ENCODE measurements at regions not wholly inside any gene's neighbourhood (a gene's known extent, or its start where the extent isn't known, plus 50 kb on each side); places are given as distances from the start of the nearest gene placed in this dataset.

GRCh38 chr2:145033438-145033837 lies 513.5 kb upstream of the ZEB2 start:
- no peak for DNase-seq

DNA sequence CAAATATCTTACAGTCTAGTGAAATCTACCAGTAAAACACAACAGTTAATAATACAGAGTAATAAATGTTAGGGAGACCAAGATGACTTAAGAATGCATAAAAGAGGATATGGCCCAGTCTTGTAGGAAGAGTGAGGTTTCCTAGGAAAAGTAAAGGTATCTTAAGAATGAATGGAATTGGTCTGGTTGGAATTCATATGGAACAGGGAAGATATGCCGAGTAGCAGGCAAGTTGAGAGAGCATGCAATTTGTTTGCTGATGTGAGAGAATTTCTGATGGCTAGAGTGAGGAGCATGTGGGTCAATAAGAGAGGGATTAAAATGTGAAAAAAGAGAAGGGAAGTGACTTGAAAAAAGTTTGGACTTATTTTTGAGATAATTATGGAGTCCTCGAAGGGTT lies 512.9 kb upstream of the ZEB2 start:
- DNase-seq, result no peak

- no peak for DNase-seq
Measured at GRCh38 chr2:145029873-145030272, 510.0 kb upstream of the ZEB2 start.

DNA sequence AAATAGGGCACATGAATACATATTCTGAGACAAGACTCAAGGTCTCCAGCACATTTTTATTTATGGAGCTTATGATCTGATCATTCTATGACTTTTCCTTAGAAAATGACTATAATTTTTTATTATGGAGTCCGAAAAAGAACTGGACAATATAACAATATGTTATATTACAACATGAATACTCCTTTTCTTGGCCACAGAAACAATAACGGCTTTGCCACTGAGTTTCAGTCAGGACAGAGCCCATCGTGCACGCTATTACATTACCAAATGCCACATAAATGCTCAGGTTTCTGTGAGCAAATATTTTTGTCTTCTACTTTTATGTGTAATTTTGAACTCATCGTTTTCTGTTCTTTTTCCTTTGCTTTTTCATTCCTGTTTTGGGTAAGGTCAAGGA lies 509.2 kb upstream of the ZEB2 start:
- DNase-seq, result no peak

DNA sequence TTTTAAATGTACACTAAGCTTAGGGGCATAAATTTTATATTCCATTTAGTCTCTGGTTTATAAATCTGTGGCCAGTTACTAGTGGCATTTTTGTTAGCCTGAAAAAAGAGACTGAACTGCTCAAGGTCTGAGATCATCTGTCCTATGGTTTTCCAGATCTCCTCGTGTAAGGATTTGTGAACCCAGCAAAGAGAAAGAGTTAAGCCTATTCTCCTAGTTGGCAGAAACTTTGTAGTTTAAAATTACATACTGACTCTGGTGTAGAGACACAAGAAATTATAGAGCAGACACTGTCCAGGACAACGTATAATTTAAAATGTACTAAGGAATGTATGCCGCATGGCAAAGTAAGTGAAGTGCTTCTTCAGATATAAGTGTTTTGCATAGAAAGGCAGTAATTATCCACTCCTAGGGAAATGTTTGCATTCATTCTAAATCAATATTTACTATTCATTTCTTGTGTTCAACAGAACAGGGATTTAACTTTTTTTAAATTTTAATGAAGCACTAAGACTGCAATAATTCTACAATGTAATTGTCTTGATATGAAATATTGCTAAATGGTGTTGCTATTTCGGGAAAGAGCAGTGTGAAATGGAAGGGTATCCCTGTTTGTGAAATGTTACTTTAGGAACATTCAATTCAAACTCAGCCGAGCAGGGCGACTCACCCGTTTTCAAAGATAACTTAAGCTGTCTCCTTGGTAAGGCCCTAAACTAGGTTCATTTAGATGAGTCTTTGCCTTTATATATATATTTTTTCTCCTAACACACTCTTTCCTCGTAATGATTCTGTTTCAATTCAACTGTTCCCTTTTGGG lies 508.4 kb upstream of the ZEB2 start:
- no peak for DNase-seq

DNA sequence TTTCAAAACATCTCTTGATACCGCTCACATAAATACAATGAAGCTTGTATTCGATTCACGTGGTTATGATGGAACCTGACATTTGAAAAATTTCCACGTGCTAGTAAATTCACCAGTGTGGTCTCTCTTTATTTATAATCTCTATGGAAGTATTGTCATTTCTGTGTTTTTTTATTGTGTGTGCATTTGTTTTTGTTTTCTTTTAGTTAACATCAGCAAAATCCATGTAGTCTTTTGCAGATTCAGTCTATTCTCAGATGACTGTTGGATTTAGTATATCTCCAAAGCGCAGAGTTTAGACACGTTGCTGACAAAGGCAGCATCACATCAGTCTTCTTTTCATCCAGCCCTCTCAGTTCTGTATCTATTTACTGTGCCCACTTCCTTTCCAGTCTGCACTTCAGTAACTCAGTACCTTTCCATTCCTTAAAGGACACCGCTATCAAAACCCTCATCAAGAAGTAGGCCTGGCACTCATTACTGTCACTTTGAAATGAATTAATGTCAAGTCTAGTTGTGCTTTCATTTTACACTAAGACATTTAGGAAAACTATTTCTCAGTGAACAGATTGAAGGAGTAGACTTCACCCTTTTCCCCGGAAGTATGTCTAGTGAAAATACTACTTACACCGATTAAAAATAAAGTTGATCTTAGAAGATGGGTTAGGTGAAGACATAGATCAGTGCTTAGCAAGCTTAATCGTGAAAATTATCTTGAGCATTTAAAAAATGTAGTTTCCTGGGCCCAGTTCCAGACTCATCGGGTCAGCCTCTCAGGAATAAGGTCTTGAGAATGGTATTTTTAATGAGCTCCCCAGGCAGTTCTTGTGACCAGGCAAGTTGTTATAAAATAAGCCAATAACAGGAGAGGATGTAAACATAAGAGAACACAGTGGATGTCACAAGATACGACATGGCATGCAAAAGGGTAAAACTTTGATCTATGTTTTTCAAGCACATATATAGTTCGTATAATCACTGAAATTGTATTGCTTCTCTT lies 506.8 kb upstream of the ZEB2 start:
- DNase-seq, result no peak

- no peak for DNase-seq
Measured at GRCh38 chr2:145025382-145025781, 505.5 kb upstream of the ZEB2 start.

GRCh38 chr2:145023334-145023934 lies 503.5 kb upstream of the ZEB2 start:
- no peak for DNase-seq

DNA sequence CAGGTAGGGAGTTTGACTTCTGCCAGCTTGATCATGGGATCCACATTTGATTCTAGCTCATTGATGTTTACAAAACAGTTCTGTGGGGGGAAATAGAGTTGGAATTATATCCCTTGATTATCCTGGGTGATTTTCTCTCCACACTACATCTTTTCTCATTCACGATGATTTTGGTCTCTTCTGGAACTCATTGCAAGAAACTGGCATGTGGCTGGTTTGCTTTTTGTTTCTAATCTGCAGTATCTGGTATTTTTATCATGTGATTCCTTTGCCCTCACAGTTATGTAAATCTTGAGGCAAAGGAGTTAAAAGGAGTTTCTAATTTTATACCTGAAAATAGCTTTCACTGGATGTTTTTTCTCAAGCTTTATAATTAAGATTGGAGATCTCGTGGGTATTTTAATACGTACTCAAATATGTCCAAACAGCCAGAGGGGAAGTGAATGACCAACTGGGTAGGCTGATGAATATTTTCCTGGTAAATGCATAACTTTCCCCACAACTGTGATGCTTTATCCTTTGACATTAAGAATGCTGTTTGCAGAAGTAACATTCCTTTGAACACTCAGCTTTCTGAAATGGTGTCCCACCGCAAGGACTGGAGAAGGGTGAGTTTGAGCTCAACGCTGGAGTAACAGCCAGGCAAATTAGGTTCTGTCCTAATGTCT lies 502.9 kb upstream of the ZEB2 start:
- DNase-seq, result no peak

GRCh38 chr2:145021962-145022665 lies 502.2 kb upstream of the ZEB2 start:
- DNase-seq, result no peak

GRCh38 chr2:145020694-145021093 lies 500.8 kb upstream of the ZEB2 start:
- no peak for DNase-seq

- no peak for DNase-seq
Measured at GRCh38 chr2:145020139-145020538, 500.2 kb upstream of the ZEB2 start.

GRCh38 chr2:145018502-145018901 lies 498.6 kb upstream of the ZEB2 start:
- DNase-seq, result no peak

- no peak for DNase-seq
Measured at GRCh38 chr2:145017149-145017548, 497.2 kb upstream of the ZEB2 start.

- DNase-seq, result no peak
Measured at GRCh38 chr2:145016711-145017110, 496.8 kb upstream of the ZEB2 start.

GRCh38 chr2:145015561-145015960 lies 495.6 kb upstream of the ZEB2 start:
- no peak for DNase-seq

- no peak for DNase-seq
Measured at GRCh38 chr2:145012806-145013205, 492.9 kb upstream of the ZEB2 start.

DNA sequence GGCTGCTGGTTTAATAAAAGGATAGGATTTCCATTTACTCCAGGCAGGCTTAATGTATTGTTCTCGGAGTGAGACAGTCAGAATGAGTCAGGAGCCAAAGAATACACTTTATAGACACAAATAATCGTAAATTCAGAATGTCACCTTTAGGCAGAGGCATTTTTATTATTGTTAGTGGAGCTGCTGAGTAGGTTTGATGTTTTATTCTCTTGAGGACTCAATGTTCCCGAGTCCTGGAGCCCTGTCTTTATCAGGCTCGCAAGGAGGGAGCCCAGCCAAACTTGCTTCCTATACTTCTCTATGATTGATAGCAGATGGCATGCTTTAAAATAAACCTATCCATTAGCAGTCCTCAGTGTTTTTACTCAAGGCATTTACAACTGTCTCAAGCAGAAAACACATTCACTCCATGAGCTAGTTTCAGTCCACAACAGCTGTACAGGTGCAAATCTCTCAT lies 492.3 kb upstream of the ZEB2 start:
- DNase-seq, result no peak

DNA sequence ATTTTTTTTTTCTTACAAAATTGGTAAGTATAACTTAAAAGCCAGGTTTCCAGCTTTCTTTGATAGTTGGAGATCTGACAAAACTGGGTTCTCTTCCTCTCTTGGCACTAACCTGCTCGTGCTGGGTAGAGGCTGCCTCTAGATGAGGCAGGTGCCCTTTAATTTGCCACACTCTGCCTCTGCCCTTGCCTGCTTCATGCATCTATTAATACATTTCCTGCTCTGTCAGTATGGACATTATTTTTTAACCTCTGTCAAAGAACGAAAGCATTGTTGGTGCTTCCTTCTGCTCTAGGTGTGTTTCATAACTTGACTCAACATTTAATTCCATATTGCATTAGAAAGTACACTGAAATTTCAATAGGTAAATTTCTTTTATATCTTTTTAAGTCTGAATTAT lies 490.7 kb upstream of the ZEB2 start:
- no peak for DNase-seq

- no peak for DNase-seq
Measured at GRCh38 chr2:145007960-145008263, 488.0 kb upstream of the ZEB2 start.

DNA sequence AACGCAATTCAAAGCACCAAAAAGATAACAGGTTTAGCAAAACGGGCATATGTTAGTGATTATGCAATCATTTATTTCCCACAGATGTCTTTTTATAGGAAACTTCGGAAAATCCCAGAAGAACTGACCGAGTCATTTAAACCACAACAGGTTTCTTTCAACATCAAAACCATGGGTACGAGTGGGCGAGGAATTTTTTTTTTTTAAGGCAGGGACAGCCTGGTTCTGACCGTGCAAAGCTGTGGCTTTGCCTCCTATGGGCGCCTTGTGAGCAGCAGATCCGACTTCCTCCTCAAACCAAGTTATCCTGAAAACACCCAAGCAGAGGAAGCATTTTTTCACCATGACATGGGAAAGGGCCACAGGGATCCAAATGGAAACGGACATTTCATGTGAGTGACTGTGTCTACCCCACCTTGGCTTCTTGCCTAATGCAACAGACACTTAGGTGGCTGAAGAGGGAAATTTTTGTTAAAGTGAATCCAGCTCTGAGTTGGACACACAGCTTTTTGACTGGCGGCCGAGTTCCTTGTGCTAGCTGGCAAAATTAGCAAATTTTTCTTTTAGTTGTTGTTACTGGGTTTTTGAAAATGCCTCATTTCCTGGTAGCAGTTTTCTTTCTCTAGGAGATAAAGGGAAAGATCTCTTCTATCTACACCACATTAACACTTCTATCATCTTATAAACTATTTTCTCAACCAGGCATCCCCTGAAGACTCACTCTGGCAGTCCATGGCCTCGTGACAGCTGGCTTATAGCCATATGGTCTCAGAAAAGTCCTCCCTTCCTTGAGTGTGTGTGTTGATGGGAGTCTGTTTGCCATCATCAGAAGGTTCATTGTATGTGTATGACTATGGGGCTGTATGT lies 487.4 kb upstream of the ZEB2 start:
- DNase-seq, result no peak

Data from hematopoietic multipotent progenitor cell treated with erythropoietin and hydrocortisone succinate and interleukin-3 and kit ligand, for 6 days (in vitro differentiated cells).